NT2/D1 (cell line): ENCODE measurements at regions not wholly inside any gene's neighbourhood (a gene's known extent, or its start where the extent isn't known, plus 50 kb on each side); places are given as distances from the start of the nearest gene placed in this dataset.

Source experiments
- YY1 ChIP-seq: IDR thresholded peaks from 2 replicates; pipeline ENCODE4 v1.6.1; 2011; ENCODE audit not compliant: insufficient read length, insufficient read depth
- ZNF274 ChIP-seq: IDR thresholded peaks from 2 replicates; pipeline ENCODE4 v1.6.1; 2011; ENCODE audit warnings: mild to moderate bottlenecking, low read depth, low read length

DNA sequence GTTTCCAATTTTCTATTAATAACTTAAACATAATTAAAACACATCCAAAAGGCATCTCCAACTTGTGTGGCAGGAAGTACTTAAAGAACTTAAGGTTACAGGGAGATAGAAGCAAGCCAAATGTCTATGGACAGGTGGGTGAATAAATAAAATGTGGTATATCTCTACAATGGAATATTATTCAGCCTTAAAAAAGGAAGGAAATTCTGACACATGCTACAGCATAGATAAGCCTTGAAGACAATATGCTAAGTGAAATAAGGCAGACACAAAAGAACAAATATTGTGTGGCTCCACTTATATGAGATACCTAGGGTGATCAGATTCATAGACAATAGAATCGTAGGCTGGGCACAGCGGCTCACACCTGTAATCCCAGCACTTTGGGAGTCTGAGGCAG lies 109.6 kb downstream of the WT1 start:
- TF ChIP-seq ZNF274 (no peak), YY1 (no peak)
